ENCODE measurements at regions not wholly inside any gene's neighbourhood (a gene's known extent, or its start where the extent isn't known, plus 50 kb on each side); places are given as distances from the start of the nearest gene placed in this dataset.

DNA sequence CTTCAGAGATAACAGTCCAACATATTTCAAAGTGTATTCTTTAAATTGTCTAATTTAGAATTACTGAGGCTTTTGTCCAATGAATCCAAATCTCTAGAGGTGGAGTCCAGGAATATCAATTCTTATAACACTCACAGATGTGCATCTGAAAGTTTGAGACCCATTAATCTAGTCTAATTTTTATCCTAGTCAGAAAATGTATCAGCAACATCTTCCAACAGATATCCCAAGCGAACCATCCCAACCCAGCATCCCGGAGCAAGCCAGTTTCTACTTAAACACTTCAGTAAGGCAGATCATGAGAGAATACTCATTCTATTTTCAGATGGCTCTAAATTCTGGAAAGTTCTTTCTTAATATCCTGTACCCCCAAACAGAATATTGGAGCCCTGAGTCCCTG lies 113.5 kb downstream of the BBS10 start:
- no peaks in the 10 kb centered on the region for H3K27me3 ChIP-seq
- no peak for DNase-seq (ENCODE audit: low spot score in 2 of 2)
- no peaks in the 10 kb centered on the region for H3K36me3 ChIP-seq
- TF ChIP-seq, protein P1, sequence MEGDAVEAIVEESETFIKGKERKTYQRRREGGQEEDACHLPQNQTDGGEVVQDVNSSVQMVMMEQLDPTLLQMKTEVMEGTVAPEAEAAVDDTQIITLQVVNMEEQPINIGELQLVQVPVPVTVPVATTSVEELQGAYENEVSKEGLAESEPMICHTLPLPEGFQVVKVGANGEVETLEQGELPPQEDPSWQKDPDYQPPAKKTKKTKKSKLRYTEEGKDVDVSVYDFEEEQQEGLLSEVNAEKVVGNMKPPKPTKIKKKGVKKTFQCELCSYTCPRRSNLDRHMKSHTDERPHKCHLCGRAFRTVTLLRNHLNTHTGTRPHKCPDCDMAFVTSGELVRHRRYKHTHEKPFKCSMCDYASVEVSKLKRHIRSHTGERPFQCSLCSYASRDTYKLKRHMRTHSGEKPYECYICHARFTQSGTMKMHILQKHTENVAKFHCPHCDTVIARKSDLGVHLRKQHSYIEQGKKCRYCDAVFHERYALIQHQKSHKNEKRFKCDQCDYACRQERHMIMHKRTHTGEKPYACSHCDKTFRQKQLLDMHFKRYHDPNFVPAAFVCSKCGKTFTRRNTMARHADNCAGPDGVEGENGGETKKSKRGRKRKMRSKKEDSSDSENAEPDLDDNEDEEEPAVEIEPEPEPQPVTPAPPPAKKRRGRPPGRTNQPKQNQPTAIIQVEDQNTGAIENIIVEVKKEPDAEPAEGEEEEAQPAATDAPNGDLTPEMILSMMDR (IDR thresholded peaks at IDR 0.05) = no peak
- no peak for TF ChIP-seq EP300 (IDR thresholded peaks at IDR 0.05)
- no peak for TF ChIP-seq POLR2A (IDR thresholded peaks at IDR 0.05)
- 88 to 90% methylated on average over 2 of the region's 2 CpGs for WGBS, 2 donors
- no peak overlapping the region for H3K27ac ChIP-seq
- no peaks in the 10 kb centered on the region for H3K9me3 ChIP-seq
- H3K4me3 ChIP-seq = no peak overlapping the region
- H3K4me1 ChIP-seq = no peaks in the 10 kb centered on the region

DNA sequence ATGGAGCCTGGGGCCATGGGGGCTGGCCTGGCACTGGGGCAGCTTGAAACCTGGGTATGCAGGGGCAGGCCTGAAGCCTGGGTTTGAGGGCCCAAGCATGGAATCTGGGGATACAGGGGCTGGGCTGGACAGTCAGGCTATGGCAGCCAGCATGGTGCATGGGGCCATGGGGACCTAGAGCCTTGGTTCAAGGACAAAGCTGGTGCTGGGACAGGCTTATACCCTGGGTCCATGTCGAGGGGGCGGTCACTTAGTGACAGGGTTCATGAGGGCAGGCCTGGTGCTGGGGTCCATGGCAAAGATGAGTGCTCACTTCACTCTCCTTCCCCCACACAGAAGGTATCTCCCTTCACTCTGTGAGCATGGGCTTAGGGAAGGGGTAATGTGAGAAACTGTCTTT lies 116.2 kb downstream of the BBS10 start:
- WGBS, 2 donors = 93 to 100% methylated on average over 2 of the region's 2 CpGs
- no peak overlapping the region for H3K27ac ChIP-seq
- H3K27me3 ChIP-seq = no peaks in the 10 kb centered on the region
- DNase-seq (ENCODE audit: low spot score in 2 of 2) = no peak
- H3K36me3 ChIP-seq = no peaks in the 10 kb centered on the region
- TF ChIP-seq EP300 (IDR thresholded peaks at IDR 0.05) (no peak), POLR2A (IDR thresholded peaks at IDR 0.05) (no peak)
- TF ChIP-seq, protein P1 (IDR thresholded peaks at IDR 0.05) = no peak
- no peaks in the 10 kb centered on the region for H3K4me1 ChIP-seq
- no peaks in the 10 kb centered on the region for H3K9me3 ChIP-seq
- H3K4me3 ChIP-seq = no peak overlapping the region

DNA sequence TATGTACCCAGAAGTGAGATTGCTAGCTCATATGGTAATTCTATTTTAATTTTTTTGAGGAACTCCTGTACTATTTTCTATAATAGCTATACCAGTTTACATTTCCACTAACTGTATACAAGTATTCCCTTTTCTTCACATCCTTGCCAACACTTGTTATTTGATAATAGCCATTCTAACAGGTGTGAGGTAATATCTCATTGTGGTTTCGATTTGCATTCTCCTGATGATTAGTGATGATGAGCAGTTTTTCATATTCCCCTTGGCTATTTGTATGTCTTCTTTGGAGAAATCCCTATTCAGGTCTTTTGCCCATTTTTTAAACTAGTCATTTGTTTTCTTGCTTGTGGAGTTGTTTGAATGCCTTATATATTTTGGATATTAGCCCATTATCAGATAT lies 121.3 kb downstream of the BBS10 start:
- 86 to 91% methylated on average over 1 of the region's 1 CpG for WGBS, 2 donors
- no peaks in the 10 kb centered on the region for H3K27me3 ChIP-seq
- H3K36me3 ChIP-seq = no peaks in the 10 kb centered on the region
- H3K9me3 ChIP-seq = no peaks in the 10 kb centered on the region
- DNase-seq (ENCODE audit: low spot score in 2 of 2) = no peak
- no peak overlapping the region for H3K4me3 ChIP-seq
- TF ChIP-seq, protein P1 (IDR thresholded peaks at IDR 0.05) = no peak
- no peak for TF ChIP-seq EP300 (IDR thresholded peaks at IDR 0.05)
- TF ChIP-seq POLR2A (IDR thresholded peaks at IDR 0.05) = no peak
- no peaks in the 10 kb centered on the region for H3K4me1 ChIP-seq
- H3K27ac ChIP-seq = no peak overlapping the region

DNA sequence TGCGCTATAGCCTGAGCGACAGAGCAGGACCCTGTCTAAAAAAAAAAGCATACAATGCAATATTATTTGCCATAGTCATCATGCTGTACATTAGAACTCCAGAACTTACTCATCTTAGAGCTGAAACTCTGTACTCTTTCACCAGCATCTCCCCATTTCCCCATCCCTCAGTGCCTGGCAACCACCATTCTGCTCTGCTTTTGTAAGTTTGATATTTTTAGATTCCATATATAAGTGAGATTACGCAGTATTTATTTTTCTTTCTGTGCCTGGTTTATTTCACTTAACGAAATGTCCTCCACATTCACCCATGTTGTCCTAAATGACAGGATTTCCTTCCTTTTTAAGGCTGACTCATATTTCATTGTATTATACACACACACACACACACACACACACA lies 121.8 kb downstream of the BBS10 start:
- TF ChIP-seq EP300 (IDR thresholded peaks at IDR 0.05) (no peak), POLR2A (IDR thresholded peaks at IDR 0.05) (no peak)
- TF ChIP-seq, protein P1 (IDR thresholded peaks at IDR 0.05) = no peak
- no peaks in the 10 kb centered on the region for H3K4me1 ChIP-seq
- no peaks in the 10 kb centered on the region for H3K9me3 ChIP-seq
- 82 to 83% methylated on average over 4 of the region's 4 CpGs for WGBS, 2 donors
- H3K36me3 ChIP-seq = no peaks in the 10 kb centered on the region
- DNase-seq (ENCODE audit: low spot score in 2 of 2) = no peak
- no peak overlapping the region for H3K4me3 ChIP-seq
- no peak overlapping the region for H3K27ac ChIP-seq
- no peaks in the 10 kb centered on the region for H3K27me3 ChIP-seq

DNA sequence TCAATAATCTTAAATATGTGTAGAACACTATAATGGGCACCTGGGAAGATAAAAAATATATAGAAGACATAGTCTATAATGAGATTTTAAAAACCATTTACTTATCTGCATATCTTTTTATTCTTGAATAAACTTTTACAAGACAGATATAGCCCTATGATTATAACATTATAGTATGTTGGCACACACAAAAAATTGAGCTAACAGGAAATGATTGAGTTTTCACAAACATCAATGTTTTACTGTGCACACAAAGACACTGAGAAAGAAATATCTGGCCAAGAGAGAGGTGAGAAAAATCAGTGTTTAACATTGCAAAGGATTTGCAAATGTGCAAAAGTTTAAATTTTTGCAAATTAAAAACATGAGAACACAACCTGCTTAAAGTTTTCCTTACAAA lies 124.3 kb downstream of the BBS10 start:
- Histone ChIP-seq H3K36me3 (no peaks in the 10 kb centered on the region), H3K4me1 (no peaks in the 10 kb centered on the region), H3K27ac (no peak overlapping the region), H3K27me3 (no peaks in the 10 kb centered on the region), H3K9me3 (no peaks in the 10 kb centered on the region), H3K4me3 (no peak overlapping the region)
- no peak for TF ChIP-seq EP300 (IDR thresholded peaks at IDR 0.05)
- TF ChIP-seq, protein P1 (IDR thresholded peaks at IDR 0.05) = no peak
- no peak for TF ChIP-seq POLR2A (IDR thresholded peaks at IDR 0.05)
- DNase-seq (ENCODE audit: low spot score in 2 of 2) = no peak
